ENCODE measurements at regions not wholly inside any gene's neighbourhood (a gene's known extent, or its start where the extent isn't known, plus 50 kb on each side); places are given as distances from the start of the nearest gene placed in this dataset.

GRCh38 chr2:35932276-35932963 is 423.2 kb upstream of the CRIM1 start:
- Histone ChIP-seq H3K4me1 (ENCODE audit: control insufficient read depth in 1 of 2, low read depth in 2 of 2) (no peaks in the 10 kb centered on the region), H3K9me3 (no peaks in the 10 kb centered on the region), H3K36me3 (no peaks in the 10 kb centered on the region), H3K4me3 (no peak overlapping the region), H3K27ac (no peak overlapping the region), H3K27me3 (replicated peaks; ENCODE audit: insufficient read depth) (no peaks in the 10 kb centered on the region)
- no peak for TF ChIP-seq CTCF (IDR thresholded peaks at IDR 0.05)
- DNase-seq (ENCODE audit: low spot score) (no peak), ATAC-seq (ENCODE audit: insufficient number of reproducible peaks, low FRiP score, low read depth) (no peak)

- TF ChIP-seq CTCF (IDR thresholded peaks at IDR 0.05), result no peak
- ATAC-seq (ENCODE audit: insufficient number of reproducible peaks, low FRiP score, low read depth) (no peak), DNase-seq (ENCODE audit: low spot score) (no peak)
- no peaks in the 10 kb centered on the region for H3K27me3 ChIP-seq (replicated peaks; ENCODE audit: insufficient read depth)
- no peaks in the 10 kb centered on the region for H3K36me3 ChIP-seq
- H3K9me3 ChIP-seq, result no peaks in the 10 kb centered on the region
- H3K4me1 ChIP-seq (ENCODE audit: control insufficient read depth in 1 of 2, low read depth in 2 of 2), result no peaks in the 10 kb centered on the region
- no peak overlapping the region for H3K4me3 ChIP-seq
- no peak overlapping the region for H3K27ac ChIP-seq
Measured at GRCh38 chr2:35931626-35932025, 424.0 kb upstream of the CRIM1 start.

GRCh38 chr2:35931115-35931514 is 424.5 kb upstream of the CRIM1 start:
- DNase-seq (ENCODE audit: low spot score) (no peak), ATAC-seq (ENCODE audit: insufficient number of reproducible peaks, low FRiP score, low read depth) (no peak)
- no peaks in the 10 kb centered on the region for H3K4me1 ChIP-seq (ENCODE audit: control insufficient read depth in 1 of 2, low read depth in 2 of 2)
- no peak overlapping the region for H3K4me3 ChIP-seq
- no peak overlapping the region for H3K27ac ChIP-seq
- no peaks in the 10 kb centered on the region for H3K9me3 ChIP-seq
- no peak for TF ChIP-seq CTCF (IDR thresholded peaks at IDR 0.05)
- no peaks in the 10 kb centered on the region for H3K36me3 ChIP-seq
- no peaks in the 10 kb centered on the region for H3K27me3 ChIP-seq (replicated peaks; ENCODE audit: insufficient read depth)

- TF ChIP-seq CTCF (IDR thresholded peaks at IDR 0.05), result no peak
- no peak overlapping the region for H3K27ac ChIP-seq
- DNase-seq (ENCODE audit: low spot score), result no peak
- H3K4me3 ChIP-seq, result no peak overlapping the region
- no peaks in the 10 kb centered on the region for H3K36me3 ChIP-seq
- no peaks in the 10 kb centered on the region for H3K9me3 ChIP-seq
- H3K27me3 ChIP-seq (replicated peaks; ENCODE audit: insufficient read depth), result no peaks in the 10 kb centered on the region
- ATAC-seq (ENCODE audit: insufficient number of reproducible peaks, low FRiP score, low read depth), result no peak
- H3K4me1 ChIP-seq (ENCODE audit: control insufficient read depth in 1 of 2, low read depth in 2 of 2), result no peaks in the 10 kb centered on the region
Measured at GRCh38 chr2:35929551-35929950, 426.0 kb upstream of the CRIM1 start.

- Histone ChIP-seq H3K36me3 (no peaks in the 10 kb centered on the region), H3K27ac (no peak overlapping the region), H3K27me3 (replicated peaks; ENCODE audit: insufficient read depth) (no peaks in the 10 kb centered on the region), H3K4me1 (ENCODE audit: control insufficient read depth in 1 of 2, low read depth in 2 of 2) (no peaks in the 10 kb centered on the region), H3K9me3 (no peaks in the 10 kb centered on the region), H3K4me3 (no peak overlapping the region)
- no peak for DNase-seq (ENCODE audit: low spot score)
- ATAC-seq (ENCODE audit: insufficient number of reproducible peaks, low FRiP score, low read depth), result no peak
- no peak for TF ChIP-seq CTCF (IDR thresholded peaks at IDR 0.05)
Measured at GRCh38 chr2:35920061-35920460, 435.5 kb upstream of the CRIM1 start.
